Esophagus squamous epithelium (tissue), 5 donors: ENCODE measurements at regions not wholly inside any gene's neighbourhood (a gene's known extent, or its start where the extent isn't known, plus 50 kb on each side); places are given as distances from the start of the nearest gene placed in this dataset.
A peak's percentile ranks its signal among the peaks of the same experiment; 100 is the strongest.

Source experiments
- DNase-seq: peaks from one replicate; lab custom pipeline; 2025; lab: John Stamatoyannopoulos, UW
- H3K27ac ChIP-seq, 4 donors: fragments of 200-600 bp; sonication (generic); one replicate each; pipeline ENCODE4 v1.5.1; 2016 to 2019; ENCODE audit warnings: mild to moderate bottlenecking in 1 of 4
- H3K27me3 ChIP-seq, 4 donors: fragments of 200-600 bp; sonication (generic); 1 replicate in 3 of 4; 2 replicates in 1 of 4; pipeline versions ENCODE4 v1.5.1 to v1.6.0; 2017 to 2021; ENCODE audit warnings: antibody characterized with exemption in 1 of 4
- H3K36me3 ChIP-seq, 3 donors: fragments of 200-600 bp; sonication (generic); one replicate each; pipeline ENCODE4 v1.5.1; 2016 to 2019
- H3K4me1 ChIP-seq, 3 donors: fragments of 200-600 bp; sonication (generic); one replicate each; pipeline ENCODE4 v1.5.1; 2017 to 2019
- H3K4me3 ChIP-seq, 4 donors: fragments of 200-600 bp; sonication (generic); 1 replicate in 3 of 4; 2 replicates in 1 of 4; pipeline ENCODE4 v1.5.1; 2016 to 2019; ENCODE audit warnings: mild to moderate bottlenecking in 2 of 4, moderate library complexity in 1 of 4
- H3K9me3 ChIP-seq, 3 donors: fragments of 200-600 bp; sonication (generic); one replicate each; pipeline ENCODE4 v1.5.1; 2016 to 2019
- POLR2A ChIP-seq, 4 donors: fragments of 450-650 bp; IDR thresholded peaks; one replicate each; pipeline ENCODE4 v1.6.1; 2017; ENCODE audit warnings: antibody characterized with exemption in 4 of 4, mild to moderate bottlenecking in 4 of 4, moderate library complexity in 3 of 4
- WGBS, 2 donors: methylation state at CpG; one replicate each; pipeline ENCODE4 v1.1.5; 2018; 5-methylcytosine and 5-hydroxymethylcytosine counted together
- intact Hi-C: fragments of 100-400 bp; cut with DNase I; formaldehyde crosslinking; loops from one replicate; pipeline ENCODE4 v1.15.0; 2022
- TF ChIP-seq, protein P1 (sequence below), 6 experiments: fragments of 450-650 bp in 4 of 6; fragments of 200-600 bp in 2 of 6; sonication (generic) in 2 of 6; IDR thresholded peaks; one replicate each; pipeline ENCODE4 v1.5.1; 2016 to 2019; ENCODE audit warnings: antibody characterized with exemption in 6 of 6, mild to moderate bottlenecking in 4 of 6, moderate library complexity in 4 of 6
- donor health status: DM: yes; HTN: yes; CAD: no.

DNA sequence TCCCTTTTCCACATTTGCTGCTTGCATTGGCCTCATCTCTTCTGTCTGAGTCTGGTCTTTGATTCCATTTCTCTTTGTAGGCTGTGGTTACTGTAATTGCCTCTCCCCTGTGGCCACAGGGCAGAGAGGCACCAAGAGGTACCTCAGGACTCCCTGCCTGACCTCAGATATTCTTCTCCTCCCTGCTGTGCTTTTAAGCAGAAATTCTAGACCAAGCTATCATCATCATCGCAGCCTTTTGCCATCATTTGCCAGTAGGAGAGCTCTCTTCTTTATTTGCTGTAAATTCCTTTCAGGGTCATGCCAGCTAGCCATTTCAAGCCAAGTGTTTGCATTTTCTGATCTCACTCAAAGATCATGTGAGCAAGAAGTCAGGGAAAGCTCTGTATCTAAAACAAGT lies 369.6 kb downstream of the ICE1 start:
- no peaks in the 10 kb centered on the region for H3K4me1 ChIP-seq
- H3K36me3 ChIP-seq: no peaks in the 10 kb centered on the region
- no peaks in the 10 kb centered on the region for H3K27me3 ChIP-seq
- 71 to 93% methylated on average over 1 of the region's 1 CpG for WGBS, 2 donors
- H3K4me3 ChIP-seq: no peak overlapping the region
- no peak for TF ChIP-seq POLR2A (IDR thresholded peaks at IDR 0.05)
- TF ChIP-seq, protein P1, sequence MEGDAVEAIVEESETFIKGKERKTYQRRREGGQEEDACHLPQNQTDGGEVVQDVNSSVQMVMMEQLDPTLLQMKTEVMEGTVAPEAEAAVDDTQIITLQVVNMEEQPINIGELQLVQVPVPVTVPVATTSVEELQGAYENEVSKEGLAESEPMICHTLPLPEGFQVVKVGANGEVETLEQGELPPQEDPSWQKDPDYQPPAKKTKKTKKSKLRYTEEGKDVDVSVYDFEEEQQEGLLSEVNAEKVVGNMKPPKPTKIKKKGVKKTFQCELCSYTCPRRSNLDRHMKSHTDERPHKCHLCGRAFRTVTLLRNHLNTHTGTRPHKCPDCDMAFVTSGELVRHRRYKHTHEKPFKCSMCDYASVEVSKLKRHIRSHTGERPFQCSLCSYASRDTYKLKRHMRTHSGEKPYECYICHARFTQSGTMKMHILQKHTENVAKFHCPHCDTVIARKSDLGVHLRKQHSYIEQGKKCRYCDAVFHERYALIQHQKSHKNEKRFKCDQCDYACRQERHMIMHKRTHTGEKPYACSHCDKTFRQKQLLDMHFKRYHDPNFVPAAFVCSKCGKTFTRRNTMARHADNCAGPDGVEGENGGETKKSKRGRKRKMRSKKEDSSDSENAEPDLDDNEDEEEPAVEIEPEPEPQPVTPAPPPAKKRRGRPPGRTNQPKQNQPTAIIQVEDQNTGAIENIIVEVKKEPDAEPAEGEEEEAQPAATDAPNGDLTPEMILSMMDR (IDR thresholded peaks at IDR 0.05): no peak
- intact Hi-C loops: no loop called here
- DNase-seq: no peak
- no peaks in the 10 kb centered on the region for H3K9me3 ChIP-seq
- no peak overlapping the region for H3K27ac ChIP-seq

DNA sequence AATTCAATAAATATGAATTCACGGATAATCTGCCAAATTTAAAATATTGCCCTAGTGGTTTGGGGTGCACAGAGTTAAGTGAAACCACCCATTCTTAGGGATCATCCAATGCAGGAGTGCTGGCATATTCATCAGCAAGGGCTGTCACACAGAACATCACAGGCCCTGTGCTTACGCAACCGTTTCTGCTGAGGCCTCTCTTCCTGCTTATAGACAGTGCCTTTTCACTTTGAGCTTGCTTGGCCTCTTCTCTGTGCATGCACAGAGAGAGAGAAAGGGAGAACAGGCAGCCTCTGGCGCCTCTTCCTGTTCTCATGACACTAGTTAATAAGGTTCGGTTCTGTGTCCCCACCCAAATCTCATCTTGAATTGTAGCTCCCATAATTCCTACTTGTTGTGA lies 366.3 kb downstream of the ICE1 start:
- Histone ChIP-seq H3K9me3 (no peaks in the 10 kb centered on the region), H3K27me3 (no peaks in the 10 kb centered on the region), H3K36me3 (no peaks in the 10 kb centered on the region), H3K27ac (no peak overlapping the region), H3K4me1 (no peaks in the 10 kb centered on the region), H3K4me3 (no peak overlapping the region)
- WGBS, 2 donors: 83 to 90% methylated on average over 4 to 5 of the region's 5 CpGs
- no peak for TF ChIP-seq POLR2A (IDR thresholded peaks at IDR 0.05)
- TF ChIP-seq, protein P1 (IDR thresholded peaks at IDR 0.05): no peak
- intact Hi-C loops: no loop called here
- DNase-seq: no peak

DNA sequence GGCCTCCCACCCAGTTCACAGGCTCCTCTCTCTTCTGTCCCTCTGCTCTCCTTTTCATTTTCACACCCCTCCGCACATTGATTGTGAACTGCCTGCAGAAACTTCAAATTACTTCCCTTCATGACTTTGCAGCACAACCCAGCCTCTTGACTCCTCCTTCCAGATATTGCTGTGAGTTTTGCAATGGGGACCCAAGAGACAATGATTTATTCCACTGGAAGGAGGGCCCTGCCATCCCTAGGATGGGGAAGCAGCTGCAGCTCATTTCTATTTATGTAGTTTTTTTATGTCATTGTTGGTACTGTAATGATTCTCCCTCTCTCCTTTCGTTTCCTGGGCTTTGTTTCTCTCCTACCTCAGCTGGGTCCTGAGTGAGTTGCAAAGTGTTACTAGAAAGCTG lies 364.9 kb downstream of the ICE1 start:
- Histone ChIP-seq H3K4me3 (no peak overlapping the region), H3K27ac (no peak overlapping the region), H3K9me3 (no peaks in the 10 kb centered on the region), H3K4me1 (no peaks in the 10 kb centered on the region), H3K27me3 (no peaks in the 10 kb centered on the region), H3K36me3 (no peaks in the 10 kb centered on the region)
- intact Hi-C loops: no loop called here
- WGBS, 2 donors: 78 to 81% methylated on average over 2 of the region's 2 CpGs
- no peak for TF ChIP-seq POLR2A (IDR thresholded peaks at IDR 0.05)
- TF ChIP-seq, protein P1 (IDR thresholded peaks at IDR 0.05): no peak
- no peak for DNase-seq

DNA sequence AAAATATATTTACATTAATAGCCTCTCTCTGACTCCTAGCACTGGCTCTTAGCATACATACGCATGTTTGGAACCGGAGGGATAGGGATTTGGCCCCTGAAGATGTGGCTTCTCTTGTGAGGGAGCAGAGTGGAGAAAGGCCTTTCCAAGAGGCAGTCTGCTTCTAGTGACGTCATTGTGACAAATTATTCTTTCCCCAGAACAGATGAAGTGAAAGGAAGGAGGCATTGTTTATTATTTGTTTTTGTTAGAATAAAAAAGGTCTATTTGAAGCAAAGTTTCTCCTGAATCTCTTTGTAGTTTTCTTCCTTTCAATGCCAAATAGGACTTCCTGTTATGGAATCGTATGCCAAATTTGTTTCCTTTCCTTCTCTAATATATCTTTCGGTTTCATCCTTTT lies 361.6 kb downstream of the ICE1 start:
- no peak overlapping the region for H3K27ac ChIP-seq
- no peaks in the 10 kb centered on the region for H3K36me3 ChIP-seq
- no peaks in the 10 kb centered on the region for H3K9me3 ChIP-seq
- intact Hi-C loops: no loop called here
- no peaks in the 10 kb centered on the region for H3K27me3 ChIP-seq
- TF ChIP-seq POLR2A (IDR thresholded peaks at IDR 0.05): no peak
- peak overlapping the region in 1 of 4 donors; percentile 32 for H3K4me3 ChIP-seq
- no peaks in the 10 kb centered on the region for H3K4me1 ChIP-seq
- WGBS, 2 donors: 26 to 34% methylated on average over 5 of the region's 5 CpGs
- DNase-seq: no peak

DNA sequence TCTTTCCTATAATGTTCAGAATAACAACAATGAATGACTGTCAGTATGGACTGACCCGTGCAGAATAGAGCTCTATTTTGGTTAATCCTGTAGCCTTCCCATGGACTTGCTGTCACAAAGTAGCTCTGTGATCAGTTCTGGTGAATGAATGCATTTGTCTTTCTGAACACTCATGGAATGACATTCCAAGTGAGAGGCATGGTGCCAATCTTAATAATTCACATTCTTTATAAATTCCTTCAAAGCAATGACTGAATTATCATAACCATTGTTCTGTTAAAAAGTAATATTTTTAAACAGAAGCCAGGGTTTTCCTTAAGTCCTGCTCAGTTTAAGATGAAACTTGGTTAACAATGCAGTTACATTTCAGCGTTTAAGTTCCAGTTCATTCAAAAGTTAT lies 360.5 kb downstream of the ICE1 start:
- no peaks in the 10 kb centered on the region for H3K36me3 ChIP-seq
- no peaks in the 10 kb centered on the region for H3K27me3 ChIP-seq
- no peaks in the 10 kb centered on the region for H3K4me1 ChIP-seq
- no peak overlapping the region for H3K4me3 ChIP-seq
- DNase-seq: no peak
- 63 to 79% methylated on average over 2 of the region's 2 CpGs for WGBS, 2 donors
- H3K27ac ChIP-seq: no peak overlapping the region
- TF ChIP-seq, protein P1 (IDR thresholded peaks at IDR 0.05): no peak
- no peak for TF ChIP-seq POLR2A (IDR thresholded peaks at IDR 0.05)
- H3K9me3 ChIP-seq: no peaks in the 10 kb centered on the region
- intact Hi-C loops: no loop called here

DNA sequence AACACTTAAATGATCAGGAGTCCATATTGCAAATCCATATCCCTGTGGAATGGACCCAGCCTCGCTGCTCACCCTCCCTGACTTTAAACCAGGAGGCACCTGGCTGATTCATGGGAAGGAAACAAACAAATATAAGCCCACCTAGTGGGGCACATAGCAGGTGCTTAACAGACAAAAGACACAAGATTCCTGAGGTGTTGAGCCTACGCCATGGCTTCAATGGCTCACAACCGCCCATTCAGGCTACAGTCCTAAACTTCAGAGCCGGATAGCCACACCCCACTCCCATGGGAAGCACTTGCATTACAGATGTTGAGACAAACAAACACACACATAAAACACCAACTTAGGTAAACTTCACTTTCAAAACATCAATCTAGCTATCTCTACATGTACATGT lies 359.9 kb downstream of the ICE1 start:
- 76 to 95% methylated on average over 4 of the region's 4 CpGs for WGBS, 2 donors
- no peaks in the 10 kb centered on the region for H3K36me3 ChIP-seq
- no peak overlapping the region for H3K27ac ChIP-seq
- H3K27me3 ChIP-seq: no peaks in the 10 kb centered on the region
- TF ChIP-seq POLR2A (IDR thresholded peaks at IDR 0.05): no peak
- TF ChIP-seq, protein P1 (IDR thresholded peaks at IDR 0.05): no peak
- no peak overlapping the region for H3K4me3 ChIP-seq
- H3K9me3 ChIP-seq: no peaks in the 10 kb centered on the region
- intact Hi-C loops: no loop called here
- no peaks in the 10 kb centered on the region for H3K4me1 ChIP-seq
- no peak for DNase-seq
